ENCODE measurements at regions not wholly inside any gene's neighbourhood (a gene's known extent, or its start where the extent isn't known, plus 50 kb on each side); places are given as distances from the start of the nearest gene placed in this dataset.
"Not testable (repeated sequence)": the region's sequence is repeated elsewhere in the genome, so short reads cannot be mapped to it uniquely, and the experiment has no call there.

- WGBS (ENCODE audit: insufficient coverage), result 100% methylated on average over 1 of the region's 3 CpGs
- H3K27ac ChIP-seq (ENCODE audit: insufficient read depth in 1 of 2, low read depth in 1 of 2, low read length in 2 of 2, poor library complexity in 1 of 2, severe bottlenecking in 2 of 2), result no peak overlapping the region
- peaks cover 0 to 2% (median 0%) of the 10 kb centered on the region in 5 experiments for H3K9me3 ChIP-seq (ENCODE audit: control extremely low read depth in 1 of 5, control insufficient read depth in 4 of 5, insufficient read depth in 2 of 5, low read depth in 1 of 5, low read length in 4 of 5)
- no peaks in the 10 kb centered on the region for H3K36me3 ChIP-seq (ENCODE audit: control insufficient read depth in 4 of 4, insufficient read depth in 4 of 4, low read length in 3 of 4)
- ChIA-PET POLR2A (no interaction called here), CTCF (no interaction called here)
- no peak overlapping the region for H3K4me3 ChIP-seq (ENCODE audit: control insufficient read depth in 1 of 7, extremely low read depth in 1 of 7, insufficient read depth in 4 of 7, low read depth in 2 of 7, low read length in 6 of 7)
- peaks cover 0 to 7% (median 3%) of the 10 kb centered on the region in 5 experiments for H3K27me3 ChIP-seq (replicated peaks in 2 of 5; ENCODE audit: control insufficient read depth in 4 of 5, insufficient read depth in 5 of 5, low read length in 4 of 5)
- peaks cover 0 to 3% (median under 1%) of the 10 kb centered on the region in 4 experiments for H3K4me1 ChIP-seq (ENCODE audit: control extremely low read depth in 1 of 4, control insufficient read depth in 4 of 4, insufficient read depth in 4 of 4, low read length in 3 of 4)
- no peak for DNase-seq
Observed at GRCh38 chr2:239550357-239550756, 149.5 kb upstream of the HDAC4 start.

- Histone ChIP-seq H3K4me3 (ENCODE audit: control insufficient read depth in 1 of 7, extremely low read depth in 1 of 7, insufficient read depth in 4 of 7, low read depth in 2 of 7, low read length in 6 of 7) (no peak overlapping the region), H3K27me3 (replicated peaks in 2 of 5; ENCODE audit: control insufficient read depth in 4 of 5, insufficient read depth in 5 of 5, low read length in 4 of 5) (peaks cover 0 to 4% (median 3%) of the 10 kb centered on the region in 5 experiments), H3K4me1 (ENCODE audit: control extremely low read depth in 1 of 4, control insufficient read depth in 4 of 4, insufficient read depth in 4 of 4, low read length in 3 of 4) (peaks cover 0 to 6% (median 2%) of the 10 kb centered on the region in 4 experiments), H3K27ac (ENCODE audit: insufficient read depth in 1 of 2, low read depth in 1 of 2, low read length in 2 of 2, poor library complexity in 1 of 2, severe bottlenecking in 2 of 2) (no peak overlapping the region), H3K9me3 (ENCODE audit: control extremely low read depth in 1 of 5, control insufficient read depth in 4 of 5, insufficient read depth in 2 of 5, low read depth in 1 of 5, low read length in 4 of 5) (peaks cover 0 to 2% (median 0%) of the 10 kb centered on the region in 5 experiments), H3K36me3 (ENCODE audit: control insufficient read depth in 4 of 4, insufficient read depth in 4 of 4, low read length in 3 of 4) (no peaks in the 10 kb centered on the region)
- ChIA-PET CTCF (no interaction called here), POLR2A (no interaction called here)
- 98% methylated on average over 10 of the region's 10 CpGs for WGBS (ENCODE audit: insufficient coverage)
- DNase-seq, result no peak
Observed at GRCh38 chr2:239549711-239550255, 149.0 kb upstream of the HDAC4 start.

GRCh38 chr2:239548965-239549595, 148.3 kb upstream of the HDAC4 start:
- peaks cover 0 to 3% (median 3%) of the 10 kb centered on the region in 5 experiments for H3K27me3 ChIP-seq (replicated peaks in 2 of 5; ENCODE audit: control insufficient read depth in 4 of 5, insufficient read depth in 5 of 5, low read length in 4 of 5)
- ChIA-PET CTCF (no interaction called here), POLR2A (no interaction called here)
- H3K27ac ChIP-seq (ENCODE audit: insufficient read depth in 1 of 2, low read depth in 1 of 2, low read length in 2 of 2, poor library complexity in 1 of 2, severe bottlenecking in 2 of 2), result no peak overlapping the region
- DNase-seq, result no peak
- peaks cover 0 to 2% (median 0%) of the 10 kb centered on the region in 5 experiments for H3K9me3 ChIP-seq (ENCODE audit: control extremely low read depth in 1 of 5, control insufficient read depth in 4 of 5, insufficient read depth in 2 of 5, low read depth in 1 of 5, low read length in 4 of 5)
- H3K36me3 ChIP-seq (ENCODE audit: control insufficient read depth in 4 of 4, insufficient read depth in 4 of 4, low read length in 3 of 4), result no peaks in the 10 kb centered on the region
- no peak overlapping the region for H3K4me3 ChIP-seq (ENCODE audit: control insufficient read depth in 1 of 7, extremely low read depth in 1 of 7, insufficient read depth in 4 of 7, low read depth in 2 of 7, low read length in 6 of 7)
- 94% methylated on average over 14 of the region's 16 CpGs for WGBS (ENCODE audit: insufficient coverage)
- H3K4me1 ChIP-seq (ENCODE audit: control extremely low read depth in 1 of 4, control insufficient read depth in 4 of 4, insufficient read depth in 4 of 4, low read length in 3 of 4), result peaks cover 0 to 6% (median 2%) of the 10 kb centered on the region in 4 experiments

- WGBS (ENCODE audit: insufficient coverage), result 91% methylated on average over 3 of the region's 12 CpGs
- Histone ChIP-seq H3K27me3 (replicated peaks in 2 of 5; ENCODE audit: control insufficient read depth in 4 of 5, insufficient read depth in 5 of 5, low read length in 4 of 5) (peaks cover 0 to 3% (median 3%) of the 10 kb centered on the region in 5 experiments), H3K36me3 (ENCODE audit: control insufficient read depth in 4 of 4, insufficient read depth in 4 of 4, low read length in 3 of 4) (no peaks in the 10 kb centered on the region), H3K4me1 (ENCODE audit: control extremely low read depth in 1 of 4, control insufficient read depth in 4 of 4, insufficient read depth in 4 of 4, low read length in 3 of 4) (peaks cover 0 to 6% (median 2%) of the 10 kb centered on the region in 4 experiments), H3K27ac (ENCODE audit: insufficient read depth in 1 of 2, low read depth in 1 of 2, low read length in 2 of 2, poor library complexity in 1 of 2, severe bottlenecking in 2 of 2) (no peak overlapping the region), H3K9me3 (ENCODE audit: control extremely low read depth in 1 of 5, control insufficient read depth in 4 of 5, insufficient read depth in 2 of 5, low read depth in 1 of 5, low read length in 4 of 5) (peaks cover 0 to 2% (median 0%) of the 10 kb centered on the region in 5 experiments), H3K4me3 (ENCODE audit: control insufficient read depth in 1 of 7, extremely low read depth in 1 of 7, insufficient read depth in 4 of 7, low read depth in 2 of 7, low read length in 6 of 7) (no peak overlapping the region)
- DNase-seq, result no peak
- CTCF ChIA-PET, result no interaction called here
- POLR2A ChIA-PET, result no interaction called here
Observed at GRCh38 chr2:239548451-239548871, 147.6 kb upstream of the HDAC4 start.

GRCh38 chr2:239547140-239547539, 146.3 kb upstream of the HDAC4 start:
- CTCF ChIA-PET; POLR2A ChIA-PET; H3K27me3 ChIP-seq (replicated peaks in 2 of 5; ENCODE audit: control insufficient read depth in 4 of 5, insufficient read depth in 5 of 5, low read length in 4 of 5); DNase-seq; H3K36me3 ChIP-seq (ENCODE audit: control insufficient read depth in 4 of 4, insufficient read depth in 4 of 4, low read length in 3 of 4); H3K27ac ChIP-seq (ENCODE audit: insufficient read depth in 1 of 2, low read depth in 1 of 2, low read length in 2 of 2, poor library complexity in 1 of 2, severe bottlenecking in 2 of 2); H3K4me1 ChIP-seq (ENCODE audit: control extremely low read depth in 1 of 4, control insufficient read depth in 4 of 4, insufficient read depth in 4 of 4, low read length in 3 of 4); H3K9me3 ChIP-seq (ENCODE audit: control extremely low read depth in 1 of 5, control insufficient read depth in 4 of 5, insufficient read depth in 2 of 5, low read depth in 1 of 5, low read length in 4 of 5); H3K4me3 ChIP-seq (ENCODE audit: control insufficient read depth in 1 of 7, extremely low read depth in 1 of 7, insufficient read depth in 4 of 7, low read depth in 2 of 7, low read length in 6 of 7): not testable (repeated sequence)
- WGBS (ENCODE audit: insufficient coverage), result no CpG with 5 or more reads among the region's 3 CpGs

- CTCF ChIA-PET, result no interaction called here
- no peaks in the 10 kb centered on the region for H3K36me3 ChIP-seq (ENCODE audit: control insufficient read depth in 4 of 4, insufficient read depth in 4 of 4, low read length in 3 of 4)
- peaks cover 0 to 6% (median 2%) of the 10 kb centered on the region in 4 experiments for H3K4me1 ChIP-seq (ENCODE audit: control extremely low read depth in 1 of 4, control insufficient read depth in 4 of 4, insufficient read depth in 4 of 4, low read length in 3 of 4)
- no peak overlapping the region for H3K4me3 ChIP-seq (ENCODE audit: control insufficient read depth in 1 of 7, extremely low read depth in 1 of 7, insufficient read depth in 4 of 7, low read depth in 2 of 7, low read length in 6 of 7)
- peaks cover 0 to 6% (median 3%) of the 10 kb centered on the region in 5 experiments for H3K9me3 ChIP-seq (ENCODE audit: control extremely low read depth in 1 of 5, control insufficient read depth in 4 of 5, insufficient read depth in 2 of 5, low read depth in 1 of 5, low read length in 4 of 5)
- no peak overlapping the region for H3K27ac ChIP-seq (ENCODE audit: insufficient read depth in 1 of 2, low read depth in 1 of 2, low read length in 2 of 2, poor library complexity in 1 of 2, severe bottlenecking in 2 of 2)
- 98% methylated on average over 5 of the region's 9 CpGs for WGBS (ENCODE audit: insufficient coverage)
- POLR2A ChIA-PET, result no interaction called here
- DNase-seq, result no peak
- H3K27me3 ChIP-seq (replicated peaks in 2 of 5; ENCODE audit: control insufficient read depth in 4 of 5, insufficient read depth in 5 of 5, low read length in 4 of 5), result peaks cover 0 to 4% (median 3%) of the 10 kb centered on the region in 5 experiments
Observed at GRCh38 chr2:239546541-239546940, 145.7 kb upstream of the HDAC4 start.

GRCh38 chr2:239545741-239546392, 145.0 kb upstream of the HDAC4 start:
- no peaks in the 10 kb centered on the region for H3K36me3 ChIP-seq (ENCODE audit: control insufficient read depth in 4 of 4, insufficient read depth in 4 of 4, low read length in 3 of 4)
- peaks cover 0 to 6% (median 2%) of the 10 kb centered on the region in 4 experiments for H3K4me1 ChIP-seq (ENCODE audit: control extremely low read depth in 1 of 4, control insufficient read depth in 4 of 4, insufficient read depth in 4 of 4, low read length in 3 of 4)
- no peak overlapping the region for H3K27ac ChIP-seq (ENCODE audit: insufficient read depth in 1 of 2, low read depth in 1 of 2, low read length in 2 of 2, poor library complexity in 1 of 2, severe bottlenecking in 2 of 2)
- ChIA-PET POLR2A (no interaction called here), CTCF (no interaction called here)
- 96% methylated on average over 14 of the region's 14 CpGs for WGBS (ENCODE audit: insufficient coverage)
- peaks cover 0 to 6% (median 3%) of the 10 kb centered on the region in 5 experiments for H3K9me3 ChIP-seq (ENCODE audit: control extremely low read depth in 1 of 5, control insufficient read depth in 4 of 5, insufficient read depth in 2 of 5, low read depth in 1 of 5, low read length in 4 of 5)
- H3K27me3 ChIP-seq (replicated peaks in 2 of 5; ENCODE audit: control insufficient read depth in 4 of 5, insufficient read depth in 5 of 5, low read length in 4 of 5), result peaks cover 0 to 4% (median 3%) of the 10 kb centered on the region in 5 experiments
- no peak overlapping the region for H3K4me3 ChIP-seq (ENCODE audit: control insufficient read depth in 1 of 7, extremely low read depth in 1 of 7, insufficient read depth in 4 of 7, low read depth in 2 of 7, low read length in 6 of 7)
- no peak for DNase-seq
